ENCODE measurements at regions not wholly inside any gene's neighbourhood (a gene's known extent, or its start where the extent isn't known, plus 50 kb on each side); places are given as distances from the start of the nearest gene placed in this dataset.
A peak's percentile ranks its signal among the peaks of the same experiment; 100 is the strongest.

GRCh38 chr5:124583469-124584350 is 162.7 kb downstream of the ZNF608 start (continued):
- TF ChIP-seq CHD4 (IDR thresholded peaks at IDR 0.05; ENCODE audit: insufficient read depth, insufficient replicate concordance, low read depth, low read length, poor library complexity, severe bottlenecking), result no peak
- peak; percentile 93 for TF ChIP-seq ATF3 (IDR thresholded peaks at IDR 0.05)
- no peak for TF ChIP-seq ATF3 (CRISPR knock-in tag; conservative IDR thresholded peaks at IDR 0.05)
- TF ChIP-seq NR2F6 (CRISPR knock-in tag; IDR thresholded peaks at IDR 0.05), result no peak
- peak; percentile 77 for TF ChIP-seq SMARCC2 (IDR thresholded peaks at IDR 0.05; ENCODE audit: low read depth)
- TF ChIP-seq DPF2 (IDR thresholded peaks at IDR 0.05), result peak; percentile 92
- TF ChIP-seq C11orf30 (IDR thresholded peaks at IDR 0.05; ENCODE audit: low read depth), result peak; percentile 71
- no peak for TF ChIP-seq MBD2 (IDR thresholded peaks at IDR 0.05; ENCODE audit: borderline replicate concordance, low read depth)
- TF ChIP-seq NR2C1 (IDR thresholded peaks at IDR 0.05), result no peak
- 0 out of 2 replicates have a peak, but pooled peaks have one; percentile 15 for TF ChIP-seq NR2C1 (tag; IDR thresholded peaks at IDR 0.05)
- TF ChIP-seq SIN3A (IDR thresholded peaks at IDR 0.05; ENCODE audit: borderline replicate concordance in 2 of 2, control insufficient read depth in 1 of 2, low read depth in 2 of 2, low read length in 2 of 2), result no peak
- TF ChIP-seq ADNP (tag; IDR thresholded peaks at IDR 0.05), result no peak
- TF ChIP-seq SOX6 (IDR thresholded peaks at IDR 0.05), result peak; percentile 84
- peak; percentile 87 for TF ChIP-seq NCOR1 (IDR thresholded peaks at IDR 0.05)
- peak; percentile 46; the same call in 1 of the 2 replicates for TF ChIP-seq NCOA1 (IDR thresholded peaks at IDR 0.05; ENCODE audit: low read depth)

Data from K562 (cell line).